HG02642 (cell line): ENCODE measurements at regions not wholly inside any gene's neighbourhood (a gene's known extent, or its start where the extent isn't known, plus 50 kb on each side); places are given as distances from the start of the nearest gene placed in this dataset.
"Not testable (repeated sequence)": the region's sequence is repeated elsewhere in the genome, so short reads cannot be mapped to it uniquely, and the experiment has no call there.

Experiments
- ATAC-seq: cut with Tn5 transposase; IDR thresholded peaks from one replicate; pipeline ENCODE4 v1.9.1; 2021; ENCODE audit warnings: mild to moderate bottlenecking; ENCODE audit not compliant: unreplicated experiment, poor library complexity

DNA sequence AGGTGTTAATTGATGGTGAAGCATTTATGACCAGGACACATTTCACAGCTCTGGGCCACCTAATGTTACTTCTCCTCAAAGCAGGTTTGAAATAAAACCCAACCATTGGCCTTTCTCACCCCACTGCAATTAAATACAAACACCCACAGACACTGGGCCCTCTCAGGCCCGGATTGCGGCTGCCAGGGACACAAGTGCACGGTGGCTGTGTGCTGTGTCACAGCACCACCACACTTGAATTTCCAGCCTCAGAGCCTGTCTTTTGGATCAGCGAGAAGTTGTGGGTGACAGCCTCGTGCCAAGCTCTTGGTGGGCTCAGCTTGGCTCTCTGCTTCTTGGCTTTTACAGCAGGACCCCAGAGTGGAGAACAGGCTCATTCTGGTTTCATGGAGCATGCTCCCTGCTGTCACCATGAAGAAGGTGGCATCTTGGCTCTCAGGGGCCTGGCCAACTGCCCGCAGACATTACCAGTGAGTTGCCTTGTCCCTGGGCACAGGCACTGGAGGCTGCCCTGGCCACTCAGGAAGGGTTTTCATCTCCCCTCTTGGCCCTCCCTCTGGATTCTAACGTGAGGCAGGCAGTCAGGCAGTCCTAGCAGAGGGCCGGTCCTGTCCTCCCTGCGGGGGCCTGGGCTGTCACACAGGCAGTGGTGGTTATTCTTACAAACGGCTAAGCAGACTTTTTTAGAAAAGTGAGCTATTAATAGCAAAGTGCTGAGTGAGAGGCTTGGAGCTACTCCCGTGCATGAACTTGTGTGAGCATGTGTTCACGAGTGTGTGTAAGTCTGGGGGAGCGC is 234.5 kb downstream of the BCL2L11 start:
- ATAC-seq: not testable (repeated sequence)

DNA sequence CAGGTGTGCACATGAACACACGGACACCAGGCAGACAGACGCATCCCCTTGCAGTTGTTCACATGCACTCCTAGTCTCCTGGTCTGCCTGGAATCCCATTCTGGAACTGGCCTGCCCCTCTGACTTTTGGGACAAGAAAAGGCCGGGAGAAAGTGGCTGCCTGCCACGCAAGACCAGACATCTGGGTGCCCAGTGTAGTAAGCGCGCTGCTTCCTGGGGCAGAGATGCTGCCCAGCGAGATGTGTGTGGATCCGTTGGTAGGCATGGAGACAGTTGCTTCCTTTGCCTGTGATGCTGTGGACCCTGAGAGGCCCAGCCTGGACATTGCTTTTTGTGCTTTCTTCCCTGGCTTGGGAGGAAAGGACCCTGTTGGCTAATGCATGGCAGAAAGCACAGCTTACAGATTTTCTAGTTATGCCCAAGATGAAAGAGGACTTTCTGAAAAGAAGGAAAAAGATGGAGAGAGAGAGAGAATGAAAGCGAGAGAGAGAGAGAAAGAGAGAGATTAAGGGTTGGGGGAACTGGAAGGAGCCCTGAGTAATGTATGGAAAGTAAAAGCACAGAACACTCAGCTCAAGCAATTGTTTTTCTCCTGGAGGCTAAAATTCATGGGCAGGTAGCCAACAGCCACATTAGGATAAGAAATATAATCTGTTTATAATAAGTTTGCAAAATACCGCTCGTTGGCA is 235.3 kb downstream of the BCL2L11 start:
- ATAC-seq: not testable (repeated sequence)

DNA sequence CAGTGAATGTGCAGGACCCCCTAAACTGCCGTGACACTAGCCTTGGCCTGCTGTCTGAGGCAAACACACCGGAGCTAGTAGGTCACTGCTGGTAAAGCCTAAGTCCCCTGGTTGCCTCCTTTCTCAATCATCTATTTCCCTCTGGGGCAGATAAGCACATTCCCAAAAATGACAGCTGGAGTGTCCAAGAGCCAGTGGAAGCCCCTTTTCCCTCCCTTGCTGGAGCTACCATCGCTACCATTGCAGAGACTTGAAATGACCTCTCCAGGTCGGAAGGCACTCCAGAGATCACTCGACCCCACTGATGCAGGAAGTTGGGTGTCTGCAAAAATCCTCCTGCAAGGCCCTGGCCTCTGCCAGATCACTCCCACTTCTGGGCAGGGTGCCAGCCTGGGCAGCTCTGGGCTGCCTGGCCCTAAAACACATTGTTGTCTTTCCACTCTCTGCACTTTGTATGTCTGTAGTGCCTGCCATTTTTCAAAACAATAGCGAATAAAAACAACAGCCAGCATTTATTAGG is 235.9 kb downstream of the BCL2L11 start:
- ATAC-seq: not testable (repeated sequence)

DNA sequence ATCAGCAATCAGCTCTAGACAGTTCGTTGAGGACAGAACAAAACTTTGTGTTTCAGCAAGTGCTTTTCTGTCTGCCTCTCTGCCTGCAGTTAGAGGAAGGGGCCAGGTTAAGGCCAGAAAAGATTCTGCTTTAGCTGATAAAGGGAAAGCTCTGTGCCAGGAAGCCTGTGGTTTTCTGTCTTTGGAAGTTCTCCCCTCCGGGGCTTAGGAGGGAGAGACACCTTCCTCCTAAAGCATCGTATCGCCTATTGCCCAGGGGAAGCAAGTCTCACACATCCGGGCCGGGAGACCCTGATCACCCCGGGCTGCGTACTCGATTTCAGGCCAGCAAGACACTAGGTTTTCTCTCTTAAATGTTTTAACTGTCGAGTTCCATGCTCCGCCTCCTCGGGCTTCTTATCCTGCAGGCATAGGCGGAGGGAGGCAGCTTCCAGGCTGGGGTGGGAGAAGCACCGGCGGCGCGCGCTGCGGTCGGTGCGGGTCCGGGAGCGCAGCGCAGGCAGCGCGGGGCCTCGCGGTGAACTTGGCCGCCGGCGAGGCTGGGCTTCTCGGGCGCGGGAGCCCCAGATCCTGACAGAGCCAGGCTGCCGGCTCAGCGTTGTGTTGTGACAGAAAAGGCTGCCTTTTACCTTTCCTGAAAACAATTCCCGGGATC is 245.4 kb downstream of the BCL2L11 start:
- ATAC-seq: not testable (repeated sequence)

DNA sequence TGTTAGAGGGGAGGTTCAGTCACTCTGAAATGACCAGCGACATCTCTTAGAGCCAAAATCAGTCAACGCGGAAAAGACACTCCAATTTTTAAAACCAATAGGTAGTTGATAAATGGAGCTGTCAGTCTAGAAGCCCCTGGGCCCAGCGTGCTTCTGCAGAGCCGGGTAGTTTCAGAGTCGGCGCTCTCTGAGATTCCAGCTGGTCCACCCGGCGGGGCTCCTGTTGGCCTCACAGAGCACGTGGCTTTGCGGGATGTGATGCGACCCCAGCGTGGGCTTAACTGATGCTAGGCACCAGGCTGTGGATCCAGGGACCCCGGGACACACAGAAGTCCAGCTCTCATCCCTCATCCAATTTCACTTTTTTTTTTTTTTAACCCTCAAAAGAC is 245.9 kb downstream of the BCL2L11 start:
- not testable (repeated sequence) for ATAC-seq

DNA sequence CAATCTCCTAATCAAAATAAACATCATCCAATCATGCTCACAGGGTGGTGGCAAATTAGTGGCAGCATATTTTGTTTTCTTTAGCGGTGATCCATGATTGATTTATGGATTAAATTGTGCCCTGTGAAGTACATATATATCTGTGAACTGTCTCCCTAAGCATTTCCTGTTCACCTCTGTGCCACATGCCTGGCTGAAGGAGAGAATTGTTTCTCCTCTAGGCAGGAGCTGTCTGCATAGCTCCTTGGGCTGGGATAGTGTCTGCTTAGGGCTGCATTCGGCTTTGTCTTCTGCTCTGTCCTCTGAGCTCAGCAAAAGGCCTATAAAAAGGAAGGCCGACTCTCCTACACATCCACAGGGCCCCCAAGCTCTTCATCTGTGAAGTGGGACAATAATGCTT is 246.4 kb downstream of the BCL2L11 start:
- not testable (repeated sequence) for ATAC-seq

DNA sequence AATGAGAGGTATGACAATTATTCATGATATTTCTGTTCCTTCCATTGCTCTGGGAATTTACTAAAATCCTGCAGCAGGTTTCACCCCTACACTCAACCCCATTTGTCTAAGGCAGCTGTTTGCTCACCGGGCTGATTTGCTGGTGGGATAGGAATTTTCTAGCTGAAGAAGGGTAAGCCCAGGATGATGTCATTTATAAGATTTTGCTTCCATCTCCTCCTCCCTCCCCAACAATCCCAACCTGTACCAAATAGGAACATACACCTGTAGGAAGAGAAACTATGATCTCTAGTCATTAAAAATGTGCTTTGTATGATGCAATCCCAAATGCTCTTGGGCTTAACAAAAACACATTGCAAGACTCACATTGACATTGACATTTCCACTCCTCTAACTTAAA is 247.2 kb downstream of the BCL2L11 start:
- ATAC-seq: peak; percentile 15

DNA sequence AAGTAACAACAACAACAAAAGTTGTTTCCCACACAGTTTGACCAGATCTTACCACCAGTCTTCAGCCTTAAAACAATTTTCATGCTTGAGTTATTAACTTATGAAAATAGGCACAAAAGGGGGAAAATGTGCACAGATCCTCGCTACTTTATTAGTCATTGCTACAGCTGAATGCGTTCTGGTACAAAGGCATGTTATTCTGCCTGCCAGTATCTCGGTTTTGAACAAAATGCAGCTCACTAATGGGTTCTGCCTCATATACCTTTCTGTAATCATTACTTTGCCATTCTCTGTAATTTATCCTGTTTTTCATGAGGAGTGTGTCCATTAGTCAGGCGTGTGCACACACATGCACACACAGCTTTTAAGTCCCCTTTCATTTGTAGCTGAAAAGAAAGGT is 247.6 kb downstream of the BCL2L11 start:
- ATAC-seq: peak; percentile 73

DNA sequence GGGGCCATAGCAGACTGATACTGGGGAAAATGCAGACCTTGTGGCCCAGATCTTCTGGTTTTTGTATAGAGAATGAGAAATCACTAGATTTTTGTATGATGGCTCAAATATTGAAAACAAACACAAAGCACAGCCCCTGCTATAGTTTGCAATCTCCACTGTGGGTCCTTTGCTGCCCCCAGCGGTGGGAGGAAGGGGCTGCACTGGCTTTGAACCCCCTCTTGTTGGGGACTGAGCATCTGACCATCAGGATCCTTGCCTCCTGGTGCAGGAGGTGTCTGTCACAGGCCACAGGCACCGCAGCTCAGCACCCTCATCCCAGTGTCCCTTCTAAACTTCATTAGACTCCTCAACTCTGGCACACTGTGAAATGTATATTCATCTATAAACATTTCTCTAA is 252.3 kb downstream of the BCL2L11 start:
- ATAC-seq: peak; percentile 55

DNA sequence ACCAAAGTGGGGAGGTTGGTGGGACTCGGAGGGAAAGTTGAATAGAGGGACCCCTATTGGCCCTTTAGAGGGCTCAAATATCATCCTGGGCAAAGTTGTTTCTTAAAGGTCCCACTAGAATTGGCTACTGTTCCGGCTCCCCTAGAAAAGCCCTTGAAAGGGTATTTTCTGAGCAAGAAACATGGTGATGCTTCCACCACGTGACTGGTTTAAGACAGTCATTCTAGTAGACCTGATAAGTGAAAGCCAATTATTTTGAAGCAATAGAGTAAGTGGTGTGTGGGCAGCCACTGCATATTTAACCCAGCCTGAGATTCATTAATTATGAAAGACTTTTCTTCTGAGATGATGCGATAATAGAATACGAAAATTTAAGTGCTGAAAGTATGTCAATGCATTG is 253.3 kb downstream of the BCL2L11 start:
- not testable (repeated sequence) for ATAC-seq

DNA sequence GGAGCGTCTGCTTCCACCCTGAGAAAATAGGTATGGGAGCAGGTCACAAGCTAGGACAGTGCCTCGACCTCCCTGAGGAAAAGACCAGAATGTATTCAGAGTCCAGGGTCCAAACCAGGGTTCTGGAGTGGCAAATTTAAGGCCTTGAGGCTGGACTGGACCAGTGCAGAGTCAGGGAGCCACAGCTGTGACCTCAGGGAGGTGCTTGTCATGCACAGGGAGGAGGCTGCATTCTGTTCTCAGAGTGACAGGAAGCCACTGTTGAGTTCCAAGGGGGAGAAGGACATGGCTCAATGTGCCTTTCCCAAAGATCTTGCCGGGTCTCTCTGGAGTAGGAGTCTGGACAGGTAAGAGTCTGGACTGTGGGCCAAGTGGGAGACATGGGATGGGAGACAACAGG is 254.0 kb downstream of the BCL2L11 start:
- not testable (repeated sequence) for ATAC-seq

DNA sequence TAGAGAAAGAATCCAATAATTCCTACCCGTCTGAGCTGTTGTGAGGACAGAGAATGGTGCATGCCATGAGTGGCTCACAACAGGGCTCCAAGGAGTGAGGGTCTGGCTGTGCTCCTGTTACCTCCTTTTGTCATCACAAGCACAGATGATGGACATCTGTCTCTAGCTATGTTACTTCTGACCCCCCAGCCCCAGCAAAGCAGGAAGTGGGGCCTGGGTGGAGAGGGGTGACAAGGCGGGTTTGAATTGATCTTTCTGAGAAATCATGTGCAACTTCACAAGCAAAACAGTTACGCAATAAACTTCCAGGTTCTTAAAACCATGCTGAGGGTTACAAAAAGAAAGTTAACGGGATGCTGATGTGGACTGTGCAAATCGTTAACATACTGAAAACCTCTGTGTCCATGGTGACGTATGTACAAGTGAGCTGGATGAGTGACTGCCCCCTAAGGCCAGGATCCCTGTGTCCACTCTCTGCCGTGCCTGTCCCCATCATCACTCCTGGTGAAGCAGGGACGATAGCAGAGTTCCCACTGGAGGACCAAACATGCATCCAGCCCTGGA is 254.7 kb downstream of the BCL2L11 start:
- ATAC-seq: not testable (repeated sequence)

DNA sequence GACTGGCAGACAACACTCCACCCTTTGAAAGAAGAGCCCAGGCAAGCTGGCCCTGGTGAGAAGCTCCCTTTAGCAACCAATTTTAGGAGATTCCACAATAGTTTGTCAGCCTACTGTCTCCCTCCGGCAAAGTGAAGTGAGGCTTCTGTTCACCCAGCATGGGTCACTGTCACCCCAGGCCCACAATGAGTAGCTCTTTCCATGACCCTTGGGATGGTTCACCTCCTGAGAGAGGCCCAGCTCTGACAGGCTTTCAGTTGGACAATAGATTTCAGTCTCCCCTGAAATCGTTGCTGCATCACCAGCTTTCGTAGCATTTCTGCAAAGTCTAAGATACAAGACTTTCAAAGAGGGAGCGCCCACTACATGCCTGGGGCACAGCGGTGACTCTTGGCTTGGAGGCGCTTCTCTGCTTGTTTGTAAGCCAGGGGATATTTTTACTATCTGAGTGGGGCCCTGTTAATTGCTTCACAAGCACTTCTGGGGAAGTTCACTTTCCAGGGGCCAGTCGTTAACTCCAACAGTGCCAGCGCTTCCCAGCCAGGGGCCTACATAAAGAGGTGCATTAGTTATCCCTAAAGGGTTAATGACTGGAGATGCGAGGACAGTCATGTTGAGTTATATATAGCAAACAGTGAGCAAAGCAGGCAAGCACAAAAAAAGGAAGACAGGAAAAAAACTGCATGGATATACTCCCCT is 255.7 kb downstream of the BCL2L11 start:
- not testable (repeated sequence) for ATAC-seq

DNA sequence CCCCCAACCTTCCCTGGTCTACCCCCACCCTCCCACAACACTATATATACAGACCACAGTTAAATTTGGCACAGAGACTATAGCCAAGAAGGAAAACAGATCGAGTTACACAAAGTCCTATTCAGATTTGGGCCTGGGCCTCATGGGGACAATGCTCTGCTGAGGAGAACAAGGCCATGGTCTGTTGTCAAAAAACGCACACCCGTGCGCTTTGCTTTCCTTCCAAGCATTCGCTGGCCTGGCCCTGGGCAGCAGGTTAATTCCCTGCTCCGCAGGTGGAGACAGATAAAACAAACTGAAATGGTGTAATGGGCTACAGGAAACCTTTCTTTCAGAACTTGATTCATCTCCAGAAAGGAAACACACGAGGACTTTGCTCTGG is 256.2 kb downstream of the BCL2L11 start:
- ATAC-seq: not testable (repeated sequence)

DNA sequence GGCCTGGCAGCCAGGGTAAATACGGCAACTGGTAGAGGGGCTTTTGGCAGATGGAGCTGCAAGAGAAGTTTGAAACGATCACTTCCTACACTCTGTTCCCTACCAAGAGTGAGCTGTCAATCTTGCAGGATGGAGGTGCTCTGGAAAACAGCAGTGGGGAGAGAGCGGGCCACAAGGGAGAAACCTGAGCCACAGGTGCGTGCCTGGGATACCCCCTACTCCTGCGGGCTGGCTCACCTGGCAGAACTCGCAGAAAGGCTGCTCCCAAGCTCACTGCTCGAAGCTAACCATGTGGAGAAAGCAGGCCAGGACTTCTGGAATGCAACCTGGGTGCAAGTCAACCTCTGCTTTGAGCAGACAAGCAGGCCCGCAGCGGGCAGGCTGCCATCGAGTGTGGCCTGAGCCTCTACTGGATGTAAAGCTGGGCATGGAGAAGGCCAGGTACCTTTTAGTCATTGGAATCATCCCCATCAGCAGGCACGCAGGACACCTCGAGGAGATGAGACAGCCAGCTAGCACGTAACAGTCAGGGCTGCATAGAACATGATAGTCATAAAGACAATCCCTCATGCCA is 256.8 kb downstream of the BCL2L11 start:
- not testable (repeated sequence) for ATAC-seq

DNA sequence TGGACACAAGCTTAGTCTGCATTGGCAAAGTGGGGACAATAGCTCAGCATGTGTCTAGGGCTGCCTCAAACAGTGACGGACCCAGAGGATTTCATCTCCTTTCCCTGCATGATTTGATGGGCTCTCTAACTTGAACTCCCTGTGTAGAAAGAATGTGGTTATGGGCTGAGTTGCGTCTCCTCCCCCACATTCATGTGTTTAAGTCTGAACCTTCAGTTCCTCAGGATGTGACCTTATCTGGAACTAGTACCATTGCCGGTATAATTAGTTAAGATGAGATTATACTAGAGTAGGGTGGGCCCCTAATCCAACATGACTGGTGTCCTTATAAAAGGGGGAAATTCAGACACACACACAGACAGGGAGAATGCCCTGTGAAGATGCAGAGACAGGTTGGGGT is 257.6 kb downstream of the BCL2L11 start:
- ATAC-seq: not testable (repeated sequence)

DNA sequence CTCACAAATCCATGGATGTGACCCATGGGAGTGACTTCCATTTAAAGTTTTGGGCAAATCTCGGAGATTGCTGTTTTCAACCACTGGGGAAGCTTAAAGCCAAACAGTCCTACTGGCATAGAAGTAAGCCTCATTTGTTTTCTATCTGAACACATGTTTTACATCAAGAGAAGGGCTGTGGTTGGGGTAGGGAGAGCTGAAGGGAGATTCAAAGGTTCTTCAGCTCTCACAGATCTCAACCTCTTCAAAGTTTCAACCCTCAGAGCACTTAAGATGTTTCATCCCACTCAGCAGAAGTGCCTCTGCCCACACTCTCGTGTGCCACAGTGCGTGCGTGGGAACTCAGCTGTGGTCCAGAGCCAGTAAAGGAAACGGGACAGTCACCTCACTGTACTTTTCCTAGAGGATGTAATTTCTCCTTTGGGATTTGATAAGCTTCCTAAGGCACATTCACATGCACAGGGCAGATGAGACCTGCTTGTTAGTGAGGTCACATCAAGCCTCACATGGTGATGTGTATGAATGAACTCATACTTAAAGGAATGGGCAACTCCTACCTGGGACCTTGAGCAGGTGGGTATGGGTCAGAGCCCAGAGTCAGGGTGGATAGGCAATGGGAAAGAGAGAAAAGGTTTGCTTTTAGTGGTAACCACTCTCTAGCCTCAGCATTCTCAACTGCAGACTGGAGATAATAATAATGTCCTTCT is 260.2 kb downstream of the BCL2L11 start:
- ATAC-seq: not testable (repeated sequence)

DNA sequence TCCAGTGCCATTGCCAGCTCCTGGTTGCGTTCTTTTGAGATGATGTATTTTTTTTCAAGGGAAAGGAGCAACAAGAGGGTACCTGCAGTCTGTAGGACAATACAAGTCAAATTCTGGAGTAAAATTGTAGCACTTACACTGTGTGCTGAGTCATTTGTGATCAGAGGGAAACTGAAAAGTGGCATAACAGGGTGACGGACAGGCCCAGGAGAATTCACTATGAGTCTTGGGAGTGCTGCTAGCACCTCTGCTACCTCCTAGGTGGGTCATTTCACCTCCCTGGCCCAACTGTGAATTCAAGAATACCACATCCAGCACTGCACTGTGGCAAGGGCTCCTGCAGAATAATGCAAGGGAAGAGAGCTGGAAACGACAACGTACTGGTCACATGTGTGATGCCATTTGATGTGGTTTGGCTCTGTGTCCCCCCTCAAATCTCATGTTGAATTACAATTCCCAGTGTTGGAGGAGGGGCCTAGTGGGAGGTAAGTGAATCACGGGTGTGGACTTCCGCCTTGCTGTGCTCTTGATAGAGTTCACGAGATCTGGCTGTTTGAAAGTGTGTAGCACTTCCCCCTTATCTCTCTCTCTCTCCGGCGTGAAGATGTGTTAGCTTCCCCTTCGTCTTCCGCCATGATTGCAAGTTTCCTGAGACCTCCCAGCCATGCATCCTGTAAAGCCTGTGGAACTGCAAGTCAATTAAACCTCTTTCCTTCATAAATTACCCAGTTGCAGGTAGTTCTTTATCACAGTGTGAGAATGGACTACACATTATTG is 261.0 kb downstream of the BCL2L11 start:
- not testable (repeated sequence) for ATAC-seq
